CD4-positive, alpha-beta T cell treated with Interleukin-1 beta for 1 hour (primary cell): ENCODE measurements at regions not wholly inside any gene's neighbourhood (a gene's known extent, or its start where the extent isn't known, plus 50 kb on each side); places are given as distances from the start of the nearest gene placed in this dataset.
"Not testable (repeated sequence)": the region's sequence is repeated elsewhere in the genome, so short reads cannot be mapped to it uniquely, and the experiment has no call there.

Experiments
- DNase-seq, 2 donors: peaks; one replicate each; pipeline ENCODE4 v3.0.0-alpha.2; 2020 to 2022

- no peak for DNase-seq
Observed at GRCh38 chr7:50251765-50252164, 52.8 kb upstream of the IKZF1 start.

- DNase-seq: no peak
Observed at GRCh38 chr7:50246551-50246950, 58.0 kb upstream of the IKZF1 start.

- DNase-seq: not testable (repeated sequence)
Observed at GRCh38 chr7:50242111-50242510, 62.4 kb upstream of the IKZF1 start.

GRCh38 chr7:50240699-50241098, 63.8 kb upstream of the IKZF1 start:
- not testable (repeated sequence) for DNase-seq

GRCh38 chr7:50229964-50230363, 74.6 kb upstream of the IKZF1 start:
- DNase-seq: no peak

- no peak for DNase-seq
Observed at GRCh38 chr7:50228148-50228547, 76.4 kb upstream of the IKZF1 start.

GRCh38 chr7:50227726-50228125, 76.8 kb upstream of the IKZF1 start:
- DNase-seq: no peak

- no peak for DNase-seq
Observed at GRCh38 chr7:50226669-50227068, 77.8 kb upstream of the IKZF1 start.

- no peak for DNase-seq
Observed at GRCh38 chr7:50226145-50226544, 78.4 kb upstream of the IKZF1 start.

GRCh38 chr7:50221433-50221832, 83.1 kb upstream of the IKZF1 start:
- DNase-seq: no peak

GRCh38 chr7:50221028-50221427, 83.5 kb upstream of the IKZF1 start:
- DNase-seq: peak in 1 of 2 donors; percentile 54

GRCh38 chr7:50220273-50220672, 84.2 kb upstream of the IKZF1 start:
- no peak for DNase-seq

GRCh38 chr7:50217821-50218281, 86.7 kb upstream of the IKZF1 start:
- DNase-seq: no peak

- DNase-seq: no peak
Observed at GRCh38 chr7:50217401-50217800, 87.1 kb upstream of the IKZF1 start.

- no peak for DNase-seq
Observed at GRCh38 chr7:50216626-50217025, 87.9 kb upstream of the IKZF1 start.

GRCh38 chr7:50214771-50215170, 89.7 kb upstream of the IKZF1 start:
- DNase-seq: no peak

GRCh38 chr7:50214126-50214670, 90.3 kb upstream of the IKZF1 start:
- no peak for DNase-seq

- DNase-seq: no peak
Observed at GRCh38 chr7:50213622-50214017, 90.9 kb upstream of the IKZF1 start.

- DNase-seq: peak in 1 of 2 donors; percentile 34
Observed at GRCh38 chr7:50212666-50213621, 91.6 kb upstream of the IKZF1 start.

- DNase-seq: no peak
Observed at GRCh38 chr7:50212016-50212325, 92.5 kb upstream of the IKZF1 start.

- no peak for DNase-seq
Observed at GRCh38 chr7:50211130-50212015, 93.1 kb upstream of the IKZF1 start.

- no peak for DNase-seq
Observed at GRCh38 chr7:50210706-50211115, 93.8 kb upstream of the IKZF1 start.

- DNase-seq: no peak
Observed at GRCh38 chr7:50209461-50210135, 94.9 kb upstream of the IKZF1 start.
